H9 (cell line): ENCODE measurements at regions not wholly inside any gene's neighbourhood (a gene's known extent, or its start where the extent isn't known, plus 50 kb on each side); places are given as distances from the start of the nearest gene placed in this dataset.

ENCODE experiments used
- DNase-seq: peaks from one replicate; pipeline ENCODE4 v3.0.0-alpha.2; 2017
- H2AFZ ChIP-seq: one replicate; pipeline ENCODE4 v1.6.1; 2013; ENCODE audit warnings: mild to moderate bottlenecking, low read length, control low read depth, moderate library complexity
- H2AK5ac ChIP-seq: 2 replicates; pipeline ENCODE4 v1.6.1; 2013; ENCODE audit warnings: low read length, control low read depth, mixed read lengths; ENCODE audit not compliant: insufficient read length
- H2BK120ac ChIP-seq: one replicate; pipeline ENCODE4 v1.6.1; 2013; ENCODE audit warnings: low read depth, mild to moderate bottlenecking, low read length, control low read depth, inconsistent platforms; ENCODE audit not compliant: poor library complexity, severe bottlenecking
- H2BK12ac ChIP-seq: 2 replicates; pipeline ENCODE4 v1.6.1; 2013; ENCODE audit warnings: low read length, control low read depth, mixed read lengths, low read depth; ENCODE audit not compliant: insufficient read length
- H2BK15ac ChIP-seq: 2 replicates; pipeline ENCODE4 v1.6.1; 2013; ENCODE audit warnings: low read depth, low read length, control low read depth
- H2BK20ac ChIP-seq: one replicate; pipeline ENCODE4 v1.6.1; 2013; ENCODE audit warnings: low read depth, mild to moderate bottlenecking, low read length, control low read depth, inconsistent platforms; ENCODE audit not compliant: poor library complexity, severe bottlenecking
- H2BK5ac ChIP-seq: 2 replicates; pipeline ENCODE4 v1.6.1; 2013; ENCODE audit warnings: low read length, control low read depth, mixed read lengths; ENCODE audit not compliant: insufficient read length
- H3K14ac ChIP-seq: 2 replicates; pipeline ENCODE4 v1.6.1; 2013; ENCODE audit warnings: low read length, control low read depth; ENCODE audit not compliant: insufficient read depth
- H3K18ac ChIP-seq: 2 replicates; pipeline ENCODE4 v1.6.1; 2013; ENCODE audit warnings: low read depth, mild to moderate bottlenecking, mixed read lengths, low read length, control low read depth; ENCODE audit not compliant: insufficient read length
- H3K23ac ChIP-seq: 2 replicates; pipeline ENCODE4 v1.6.1; 2013; ENCODE audit warnings: low read length, control low read depth, mixed read lengths, low read depth; ENCODE audit not compliant: insufficient read length
- H3K23me2 ChIP-seq: 2 replicates; pipeline ENCODE4 v1.6.1; 2013; ENCODE audit warnings: low read depth, mild to moderate bottlenecking, mixed read lengths, low read length, control low read depth; ENCODE audit not compliant: insufficient read length, poor library complexity, severe bottlenecking
- H3K27ac ChIP-seq: 2 replicates; pipeline ENCODE4 v1.5.1; 2013; ENCODE audit warnings: low read length, control low read depth, mixed read lengths, low read depth; ENCODE audit not compliant: insufficient read length
- H3K27me3 ChIP-seq: 2 replicates; pipeline ENCODE4 v1.6.1; 2013; ENCODE audit warnings: low read length, control low read depth, inconsistent platforms; ENCODE audit not compliant: insufficient read depth
- H3K4ac ChIP-seq: 2 replicates; pipeline ENCODE4 v1.6.1; 2013; ENCODE audit warnings: low read depth, mild to moderate bottlenecking, control low read depth, inconsistent platforms, low read length, moderate library complexity
- H3K4me1 ChIP-seq: 2 replicates; pipeline ENCODE4 v1.6.1; 2013; ENCODE audit warnings: low read length, control low read depth, inconsistent platforms; ENCODE audit not compliant: insufficient read depth
- H3K4me2 ChIP-seq: 2 replicates; pipeline ENCODE4 v1.6.1; 2013; ENCODE audit warnings: low read length, control low read depth, mixed read lengths; ENCODE audit not compliant: insufficient read length, insufficient read depth
- H3K56ac ChIP-seq: 2 replicates; pipeline ENCODE4 v1.6.1; 2013; ENCODE audit warnings: low read depth, mild to moderate bottlenecking, mixed read lengths, low read length, control low read depth; ENCODE audit not compliant: insufficient read length
- H3K79me1 ChIP-seq: 2 replicates; pipeline ENCODE4 v1.6.1; 2013; ENCODE audit warnings: low read depth, mild to moderate bottlenecking, moderate library complexity, low read length, control low read depth, inconsistent platforms; ENCODE audit not compliant: insufficient read depth, poor library complexity, severe bottlenecking
- H3K79me2 ChIP-seq: 2 replicates; pipeline ENCODE4 v1.6.1; 2013; ENCODE audit warnings: low read length, control low read depth, inconsistent platforms; ENCODE audit not compliant: insufficient read depth
- H3K9ac ChIP-seq: 2 replicates; pipeline ENCODE4 v1.6.1; 2013; ENCODE audit warnings: low read length, control low read depth, mixed read lengths; ENCODE audit not compliant: insufficient read length; ENCODE audit errors: extremely low read depth
- H3K9me3 ChIP-seq: one replicate; pipeline ENCODE4 v1.6.1; 2013; ENCODE audit warnings: low read depth, low read length, inconsistent platforms; ENCODE audit not compliant: control insufficient read depth
- H3T11ph ChIP-seq: one replicate; pipeline ENCODE4 v1.6.1; 2013; ENCODE audit warnings: mild to moderate bottlenecking, low read length, control low read depth, inconsistent platforms
- H4K20me1 ChIP-seq: one replicate; pipeline ENCODE4 v1.6.1; 2013; ENCODE audit not compliant: control insufficient read depth, insufficient read length, insufficient read depth
- H4K5ac ChIP-seq: 2 replicates; pipeline ENCODE4 v1.6.1; 2013; ENCODE audit warnings: low read depth, mild to moderate bottlenecking, mixed read lengths, low read length, control low read depth; ENCODE audit not compliant: insufficient read length
- H4K8ac ChIP-seq: replicated peaks from 2 replicates; pipeline ENCODE4 v1.6.1; 2013; ENCODE audit warnings: low read length, control low read depth, mixed read lengths, low read depth; ENCODE audit not compliant: insufficient read length
- H4K91ac ChIP-seq: 2 replicates; pipeline ENCODE4 v1.6.1; 2013; ENCODE audit warnings: low read depth, mild to moderate bottlenecking, moderate library complexity, mixed read lengths, low read length, control low read depth; ENCODE audit not compliant: insufficient read length
- H3K27ac Mint-ChIP-seq, 3 experiments: 2 replicates in 2 of 3; 3 replicates in 1 of 3; pipeline ENCODE4 v1.8.0; 2020 to 2021; ENCODE audit warnings: mixed read lengths in 3 of 3, mild to moderate bottlenecking in 1 of 3, moderate library complexity in 1 of 3
- H3K27me3 Mint-ChIP-seq: 2 replicates; pipeline ENCODE4 v1.8.0; 2021; ENCODE audit warnings: low read depth, mild to moderate bottlenecking, moderate library complexity, mixed read lengths
- H3K36me3 Mint-ChIP-seq, 3 experiments: 2 replicates in 2 of 3; 3 replicates in 1 of 3; pipeline ENCODE4 v1.8.0; 2020 to 2021; ENCODE audit warnings: low read depth in 3 of 3, mixed read lengths in 3 of 3; ENCODE audit not compliant: insufficient read depth in 1 of 3
- H3K4me1 Mint-ChIP-seq, 2 experiments: 2 replicates each; pipeline ENCODE4 v1.8.0; 2020; ENCODE audit warnings: mixed read lengths in 2 of 2
- H3K4me3 Mint-ChIP-seq, 2 experiments: 2 replicates in 1 of 2; 3 replicates in 1 of 2; pipeline ENCODE4 v1.8.0; 2020 to 2021; ENCODE audit warnings: mild to moderate bottlenecking in 2 of 2, mixed read lengths in 2 of 2, moderate library complexity in 1 of 2
- H3K9me3 Mint-ChIP-seq, 2 experiments: 2 replicates in 1 of 2; 3 replicates in 1 of 2; pipeline ENCODE4 v1.8.0; 2020; ENCODE audit warnings: mild to moderate bottlenecking in 2 of 2, mixed read lengths in 2 of 2, moderate library complexity in 1 of 2
- CTCF ChIP-seq: fragments of 200-600 bp; sonication (generic); conservative IDR thresholded peaks from 3 replicates; pipeline ENCODE4 v1.8.0; 2021; ENCODE audit warnings: antibody characterized with exemption, mild to moderate bottlenecking
- WGBS: extraction: QIAGEN DNeasy Blood & Tissue Kit; methylation state at CpG from one replicate; pipeline ENCODE4 v1.1.7; 2013; ENCODE audit warnings: missing lambda C conversion rate, low lambda C conversion rate, mixed read lengths; ENCODE audit not compliant: insufficient read length; ENCODE audit errors: extremely low coverage; 5-methylcytosine and 5-hydroxymethylcytosine counted together

GRCh38 chrX:8036914-8037313 lies 109.7 kb upstream of the PNPLA4 start:
- Mint-ChIP-seq H3K27ac (no peak overlapping the region), H3K9me3 (no peaks in the 10 kb centered on the region), H3K27me3 (no peaks in the 10 kb centered on the region), H3K4me3 (no peak overlapping the region), H3K4me1 (peaks cover 22 to 23% of the 10 kb centered on the region in 2 experiments), H3K36me3 (no peaks in the 10 kb centered on the region)
- Histone ChIP-seq H2AK5ac (no peak overlapping the region), H3K79me2 (no peaks in the 10 kb centered on the region), H3K18ac (no peak overlapping the region), H2AFZ (no peak overlapping the region), H3K27ac (no peak overlapping the region), H2BK12ac (no peak overlapping the region), H2BK5ac (no peak overlapping the region), H3K23me2 (no peaks in the 10 kb centered on the region), H2BK15ac (no peak overlapping the region), H4K91ac (no peak overlapping the region), H3K23ac (no peak overlapping the region), H2BK20ac (no peak overlapping the region), H3K4me1 (peaks cover 3% of the 10 kb centered on the region; the same call in 1 of the 2 replicates), H4K5ac (no peak overlapping the region), H3K56ac (no peak overlapping the region), H3T11ph (no peak overlapping the region), H2BK120ac (no peak overlapping the region), H3K4ac (no peak overlapping the region), H4K20me1 (no peaks in the 10 kb centered on the region), H3K27me3 (no peaks in the 10 kb centered on the region), H3K79me1 (no peaks in the 10 kb centered on the region), H3K9ac (no peak overlapping the region), H4K8ac (no peak overlapping the region), H3K4me2 (no peak overlapping the region), H3K9me3 (no peaks in the 10 kb centered on the region), H3K14ac (no peak overlapping the region)
- no peak for DNase-seq
- no CpG with 5 or more reads among the region's 4 CpGs for WGBS
- no peak for TF ChIP-seq CTCF
